HEK293 (cell line): ENCODE measurements at regions not wholly inside any gene's neighbourhood (a gene's known extent, or its start where the extent isn't known, plus 50 kb on each side); places are given as distances from the start of the nearest gene placed in this dataset.
A peak's percentile ranks its signal among the peaks of the same experiment; 100 is the strongest.

Experiments
- CTCF ChIA-PET: fragments of 350-600 bp; formaldehyde crosslinking; extraction: SDS; loops from one replicate; lab custom pipeline; 2021; ENCODE audit warnings: antibody characterized with exemption; lab: Yijun Ruan, JAX
- POLR2A ChIA-PET: fragments of 300-600 bp; formaldehyde crosslinking; extraction: SDS; loops from one replicate; lab custom pipeline; 2020; ENCODE audit warnings: antibody characterized with exemption, inconsistent platforms; lab: Yijun Ruan, JAX
- H3K27ac ChIP-seq: fragments of 200-500 bp; sonication (Bioruptor generic); 2 replicates; pipeline ENCODE4 v1.5.1; 2014; ENCODE audit warnings: low read depth, low read length, control low read depth, inconsistent platforms; ENCODE audit errors: extremely low read depth
- H3K36me3 ChIP-seq, 2 experiments: fragments of 200-500 bp in 1 of 2; sonication (Bioruptor generic) in 1 of 2; 1 replicate in 1 of 2; 2 replicates in 1 of 2; pipeline ENCODE4 v1.5.1; 2014 to 2017; ENCODE audit warnings: inconsistent platforms in 2 of 2, low read length in 2 of 2; ENCODE audit not compliant: control insufficient read depth in 2 of 2, insufficient read depth in 1 of 2
- H3K4me1 ChIP-seq: fragments of 200-500 bp; sonication (Bioruptor generic); 2 replicates; pipeline ENCODE4 v1.5.1; 2014; ENCODE audit warnings: mild to moderate bottlenecking, low read length, inconsistent platforms; ENCODE audit not compliant: control insufficient read depth, insufficient read depth
- H3K4me3 ChIP-seq: 2 replicates; pipeline ENCODE4 v1.5.1; 2011; ENCODE audit warnings: low read depth, mild to moderate bottlenecking, control low read depth, low read length, moderate library complexity
- H3K9me3 ChIP-seq: fragments of 200-500 bp; sonication (Bioruptor generic); 2 replicates; pipeline ENCODE4 v1.5.1; 2014; ENCODE audit warnings: low read depth, low read length, inconsistent platforms; ENCODE audit not compliant: control insufficient read depth, insufficient read depth
- BCL11B ChIP-seq: fragments of 450-650 bp; formaldehyde crosslinking; IDR thresholded peaks from 2 replicates; pipeline ENCODE4 v1.5.1; 2016; ENCODE audit warnings: low read depth, missing biosample characterization, missing genetic modification characterization
- ELK4 ChIP-seq: IDR thresholded peaks from 2 replicates; pipeline ENCODE4 v1.6.1; 2011; ENCODE audit warnings: mild to moderate bottlenecking, low read depth, low read length, borderline replicate concordance
- PATZ1 ChIP-seq: fragments of 450-650 bp; formaldehyde crosslinking; IDR thresholded peaks from 2 replicates; pipeline ENCODE4 v1.5.1; 2016; ENCODE audit warnings: missing biosample characterization, missing genetic modification characterization
- SALL2 ChIP-seq: fragments of 450-650 bp; formaldehyde crosslinking; IDR thresholded peaks from 2 replicates; pipeline ENCODE4 v1.5.0; 2017; ENCODE audit warnings: missing biosample characterization, mild to moderate bottlenecking, missing genetic modification characterization, borderline replicate concordance
- SP7 ChIP-seq: fragments of 450-650 bp; formaldehyde crosslinking; IDR thresholded peaks from 2 replicates; pipeline ENCODE4 v1.5.1; 2016; ENCODE audit warnings: missing biosample characterization, missing genetic modification characterization
- WT1 ChIP-seq: fragments of 450-650 bp; formaldehyde crosslinking; IDR thresholded peaks from 2 replicates; pipeline ENCODE4 v1.5.1; 2016; ENCODE audit warnings: missing biosample characterization, missing genetic modification characterization
- YY1 ChIP-seq: fragments of 450-650 bp; formaldehyde crosslinking; IDR thresholded peaks from 2 replicates; pipeline ENCODE4 v1.5.1; 2018; ENCODE audit warnings: missing biosample characterization, missing genetic modification characterization
- YY2 ChIP-seq: fragments of 450-650 bp; formaldehyde crosslinking; IDR thresholded peaks from 2 replicates; pipeline ENCODE4 v1.5.1; 2016; ENCODE audit warnings: missing biosample characterization, missing genetic modification characterization
- ZBTB8A ChIP-seq: fragments of 450-650 bp; formaldehyde crosslinking; IDR thresholded peaks from 2 replicates; pipeline ENCODE4 v1.5.1; 2016; ENCODE audit warnings: missing biosample characterization, missing genetic modification characterization
- ZNF148 ChIP-seq: fragments of 450-650 bp; formaldehyde crosslinking; IDR thresholded peaks from 2 replicates; pipeline ENCODE4 v1.5.0; 2017; ENCODE audit warnings: missing biosample characterization, missing genetic modification characterization, borderline replicate concordance
- ZNF16 ChIP-seq: fragments of 450-650 bp; formaldehyde crosslinking; IDR thresholded peaks from 2 replicates; pipeline ENCODE4 v1.5.1; 2016; ENCODE audit warnings: low read depth, missing biosample characterization, missing genetic modification characterization
- ZNF175 ChIP-seq: fragments of 450-650 bp; formaldehyde crosslinking; IDR thresholded peaks from 2 replicates; pipeline ENCODE4 v1.5.1; 2016; ENCODE audit warnings: missing biosample characterization, missing genetic modification characterization
- ZNF2 ChIP-seq: fragments of 450-650 bp; formaldehyde crosslinking; IDR thresholded peaks from 2 replicates; pipeline ENCODE4 v1.5.1; 2016; ENCODE audit warnings: missing biosample characterization, missing genetic modification characterization
- ZNF221 ChIP-seq: fragments of 450-650 bp; formaldehyde crosslinking; IDR thresholded peaks from 2 replicates; pipeline ENCODE4 v1.5.1; 2017; ENCODE audit warnings: missing biosample characterization, missing genetic modification characterization, borderline replicate concordance
- ZNF335 ChIP-seq: fragments of 450-650 bp; formaldehyde crosslinking; conservative IDR thresholded peaks from 2 replicates; pipeline ENCODE4 v1.5.1; 2016; ENCODE audit warnings: missing biosample characterization, missing genetic modification characterization
- ZNF37A ChIP-seq: fragments of 450-650 bp; IDR thresholded peaks from 2 replicates; pipeline ENCODE4 v1.5.1; 2018; ENCODE audit warnings: missing biosample characterization, missing genetic modification characterization
- ZNF521 ChIP-seq: fragments of 450-650 bp; formaldehyde crosslinking; IDR thresholded peaks from 2 replicates; pipeline ENCODE4 v1.5.1; 2017; ENCODE audit warnings: missing biosample characterization, mild to moderate bottlenecking, missing genetic modification characterization
- ZNF555 ChIP-seq: fragments of 450-650 bp; formaldehyde crosslinking; conservative IDR thresholded peaks from 2 replicates; pipeline ENCODE4 v1.5.1; 2017; ENCODE audit warnings: missing biosample characterization, mild to moderate bottlenecking, missing genetic modification characterization, inconsistent platforms
- ZNF580 ChIP-seq: fragments of 450-650 bp; formaldehyde crosslinking; IDR thresholded peaks from 2 replicates; pipeline ENCODE4 v1.5.1; 2016; ENCODE audit warnings: missing biosample characterization, missing genetic modification characterization
- ZNF629 ChIP-seq: fragments of 450-650 bp; formaldehyde crosslinking; IDR thresholded peaks from 2 replicates; pipeline ENCODE4 v1.5.1; 2017; ENCODE audit warnings: missing biosample characterization, missing genetic modification characterization
- ZNF654 ChIP-seq: fragments of 450-650 bp; formaldehyde crosslinking; IDR thresholded peaks from 2 replicates; pipeline ENCODE4 v1.5.1; 2016; ENCODE audit warnings: low read depth, missing biosample characterization, missing genetic modification characterization
- ZNF747 ChIP-seq: fragments of 450-650 bp; formaldehyde crosslinking; IDR thresholded peaks from 2 replicates; pipeline ENCODE4 v1.5.1; 2016; ENCODE audit warnings: missing biosample characterization, missing genetic modification characterization
- ZNF785 ChIP-seq: fragments of 450-650 bp; formaldehyde crosslinking; IDR thresholded peaks from 2 replicates; pipeline ENCODE4 v1.5.1; 2016; ENCODE audit warnings: missing biosample characterization, missing genetic modification characterization
- ZNF843 ChIP-seq: fragments of 450-650 bp; formaldehyde crosslinking; IDR thresholded peaks from 2 replicates; pipeline ENCODE4 v1.5.1; 2016; ENCODE audit warnings: missing biosample characterization, missing genetic modification characterization
- TF ChIP-seq, protein P1 (sequence below): fragments of 450-650 bp; formaldehyde crosslinking; IDR thresholded peaks from 2 replicates; pipeline ENCODE4 v1.5.1; 2016; ENCODE audit warnings: missing biosample characterization, missing genetic modification characterization, low read depth

GRCh38 chr4:138740816-138741745, 274.5 kb upstream of the NOCT start:
- Histone ChIP-seq H3K9me3 (no peaks in the 10 kb centered on the region), H3K4me1 (no peaks in the 10 kb centered on the region), H3K27ac (no peak overlapping the region), H3K36me3 (no peaks in the 10 kb centered on the region), H3K4me3 (no peak overlapping the region)
- CTCF ChIA-PET: no interaction called here
- no peak for TF ChIP-seq ZNF37A (tag by site-specific recombination)
- no peak for TF ChIP-seq PATZ1 (tag by site-specific recombination)
- TF ChIP-seq ZNF175 (tag by site-specific recombination): no peak
- TF ChIP-seq ELK4: no peak
- no peak for TF ChIP-seq ZNF747
- TF ChIP-seq ZNF16: no peak
- POLR2A ChIA-PET: no interaction called here

- Histone ChIP-seq H3K4me1 (no peaks in the 10 kb centered on the region), H3K4me3 (no peak overlapping the region), H3K9me3 (no peaks in the 10 kb centered on the region), H3K36me3 (no peaks in the 10 kb centered on the region)
- ChIA-PET POLR2A (no interaction called here), CTCF (no interaction called here)
- TF ChIP-seq ZNF555: no peak
- no peak for TF ChIP-seq ZNF580 (tag by site-specific recombination)
- TF ChIP-seq ZNF747: no peak
- TF ChIP-seq SP7: no peak
- TF ChIP-seq YY1 (tag by site-specific recombination): no peak
- TF ChIP-seq SALL2 (tag by site-specific recombination): no peak
- no peak for TF ChIP-seq ZNF785 (tag by site-specific recombination)
- TF ChIP-seq, all 188 proteins: peak for 0
- H3K27ac ChIP-seq: no peak overlapping the region
Observed at GRCh38 chr4:138736362-138736761, 279.2 kb upstream of the NOCT start.

- ChIA-PET CTCF (no interaction called here), POLR2A (no interaction called here)
- Histone ChIP-seq H3K9me3 (no peaks in the 10 kb centered on the region), H3K27ac (no peak overlapping the region), H3K36me3 (no peaks in the 10 kb centered on the region), H3K4me3 (no peak overlapping the region), H3K4me1 (no peaks in the 10 kb centered on the region)
- TF ChIP-seq ZBTB8A (tag by site-specific recombination) (no peak), ZNF221 (no peak), YY2 (no peak), ZNF148 (tag by site-specific recombination) (no peak), ZNF654 (no peak), ZNF2 (tag by site-specific recombination) (no peak), BCL11B (tag by site-specific recombination) (no peak), ZNF335 (no peak), ZNF521 (tag by site-specific recombination) (no peak), ZNF629 (tag by site-specific recombination) (0 out of 2 replicates have a peak, but pooled peaks have one; percentile 47), WT1 (no peak), ZNF843 (tag by site-specific recombination) (no peak)
- TF ChIP-seq, protein P1, sequence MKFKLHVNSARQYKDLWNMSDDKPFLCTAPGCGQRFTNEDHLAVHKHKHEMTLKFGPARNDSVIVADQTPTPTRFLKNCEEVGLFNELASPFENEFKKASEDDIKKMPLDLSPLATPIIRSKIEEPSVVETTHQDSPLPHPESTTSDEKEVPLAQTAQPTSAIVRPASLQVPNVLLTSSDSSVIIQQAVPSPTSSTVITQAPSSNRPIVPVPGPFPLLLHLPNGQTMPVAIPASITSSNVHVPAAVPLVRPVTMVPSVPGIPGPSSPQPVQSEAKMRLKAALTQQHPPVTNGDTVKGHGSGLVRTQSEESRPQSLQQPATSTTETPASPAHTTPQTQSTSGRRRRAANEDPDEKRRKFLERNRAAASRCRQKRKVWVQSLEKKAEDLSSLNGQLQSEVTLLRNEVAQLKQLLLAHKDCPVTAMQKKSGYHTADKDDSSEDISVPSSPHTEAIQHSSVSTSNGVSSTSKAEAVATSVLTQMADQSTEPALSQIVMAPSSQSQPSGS (tag by site-specific recombination): peak; percentile 77
Observed at GRCh38 chr4:138734746-138735145, 280.8 kb upstream of the NOCT start.
